ENCODE measurements at regions not wholly inside any gene's neighbourhood (a gene's known extent, or its start where the extent isn't known, plus 50 kb on each side); places are given as distances from the start of the nearest gene placed in this dataset.
"Not testable (repeated sequence)": the region's sequence is repeated elsewhere in the genome, so short reads cannot be mapped to it uniquely, and the experiment has no call there.

- no peaks in the 10 kb centered on the region for H3K27me3 ChIP-seq (ENCODE audit: control insufficient read depth, insufficient read depth, low read length, poor library complexity, severe bottlenecking)
- no peaks in the 10 kb centered on the region for H3K9me3 ChIP-seq (ENCODE audit: control insufficient read depth, low read length)
- no peaks in the 10 kb centered on the region for H3K36me3 ChIP-seq (ENCODE audit: control insufficient read depth, insufficient read depth, low read length)
- H3K4me1 ChIP-seq (ENCODE audit: control insufficient read depth, insufficient read depth, low read length), result no peaks in the 10 kb centered on the region
- H3K4me3 ChIP-seq (ENCODE audit: insufficient read depth, low read depth, low read length), result no peak overlapping the region
- H3K27ac ChIP-seq (ENCODE audit: insufficient read depth, low read depth, low read length, poor library complexity, severe bottlenecking), result no peak overlapping the region
These were observed 421.9 kb upstream of the DIPK2B start for GRCh38 chrX:45622538-45622937.

GRCh38 chrX:45622042-45622423 lies 421.4 kb upstream of the DIPK2B start:
- H3K36me3 ChIP-seq (ENCODE audit: control insufficient read depth, insufficient read depth, low read length), result no peaks in the 10 kb centered on the region
- H3K27me3 ChIP-seq (ENCODE audit: control insufficient read depth, insufficient read depth, low read length, poor library complexity, severe bottlenecking), result no peaks in the 10 kb centered on the region
- no peaks in the 10 kb centered on the region for H3K9me3 ChIP-seq (ENCODE audit: control insufficient read depth, low read length)
- WGBS, 2 experiments, result 89 to 100% methylated on average over 2 to 3 of the region's 3 CpGs
- H3K4me1 ChIP-seq (ENCODE audit: control insufficient read depth, insufficient read depth, low read length), result no peaks in the 10 kb centered on the region
- H3K4me3 ChIP-seq (ENCODE audit: insufficient read depth, low read depth, low read length), result no peak overlapping the region
- H3K27ac ChIP-seq (ENCODE audit: insufficient read depth, low read depth, low read length, poor library complexity, severe bottlenecking), result no peak overlapping the region

- Histone ChIP-seq H3K27ac (ENCODE audit: insufficient read depth, low read depth, low read length, poor library complexity, severe bottlenecking) (no peak overlapping the region), H3K4me1 (ENCODE audit: control insufficient read depth, insufficient read depth, low read length) (no peaks in the 10 kb centered on the region), H3K9me3 (ENCODE audit: control insufficient read depth, low read length) (no peaks in the 10 kb centered on the region), H3K27me3 (ENCODE audit: control insufficient read depth, insufficient read depth, low read length, poor library complexity, severe bottlenecking) (no peaks in the 10 kb centered on the region), H3K36me3 (ENCODE audit: control insufficient read depth, insufficient read depth, low read length) (no peaks in the 10 kb centered on the region), H3K4me3 (ENCODE audit: insufficient read depth, low read depth, low read length) (no peak overlapping the region)
- WGBS, 2 experiments, result 84 to 94% methylated on average over 6 to 7 of the region's 7 CpGs
These were observed 420.8 kb upstream of the DIPK2B start for GRCh38 chrX:45621376-45622041.

- Histone ChIP-seq H3K27me3 (ENCODE audit: control insufficient read depth, insufficient read depth, low read length, poor library complexity, severe bottlenecking) (no peaks in the 10 kb centered on the region), H3K36me3 (ENCODE audit: control insufficient read depth, insufficient read depth, low read length) (no peaks in the 10 kb centered on the region), H3K9me3 (ENCODE audit: control insufficient read depth, low read length) (no peaks in the 10 kb centered on the region), H3K4me3 (ENCODE audit: insufficient read depth, low read depth, low read length) (no peak overlapping the region), H3K4me1 (ENCODE audit: control insufficient read depth, insufficient read depth, low read length) (no peaks in the 10 kb centered on the region), H3K27ac (ENCODE audit: insufficient read depth, low read depth, low read length, poor library complexity, severe bottlenecking) (no peak overlapping the region)
- WGBS, 2 experiments, result 72 to 78% methylated on average over 1 to 2 of the region's 2 CpGs
These were observed 418.6 kb upstream of the DIPK2B start for GRCh38 chrX:45619290-45619689.

GRCh38 chrX:45615591-45615990 lies 414.9 kb upstream of the DIPK2B start:
- H3K36me3 ChIP-seq (ENCODE audit: control insufficient read depth, insufficient read depth, low read length); H3K9me3 ChIP-seq (ENCODE audit: control insufficient read depth, low read length); H3K27ac ChIP-seq (ENCODE audit: insufficient read depth, low read depth, low read length, poor library complexity, severe bottlenecking); H3K4me1 ChIP-seq (ENCODE audit: control insufficient read depth, insufficient read depth, low read length); H3K27me3 ChIP-seq (ENCODE audit: control insufficient read depth, insufficient read depth, low read length, poor library complexity, severe bottlenecking); H3K4me3 ChIP-seq (ENCODE audit: insufficient read depth, low read depth, low read length): not testable (repeated sequence)
- 95% methylated on average over 8 of the region's 8 CpGs for WGBS, 2 experiments

- no peak overlapping the region for H3K27ac ChIP-seq (ENCODE audit: insufficient read depth, low read depth, low read length, poor library complexity, severe bottlenecking)
- no peaks in the 10 kb centered on the region for H3K27me3 ChIP-seq (ENCODE audit: control insufficient read depth, insufficient read depth, low read length, poor library complexity, severe bottlenecking)
- H3K4me3 ChIP-seq (ENCODE audit: insufficient read depth, low read depth, low read length), result no peak overlapping the region
- 88 to 95% methylated on average over 2 of the region's 2 CpGs for WGBS, 2 experiments
- H3K9me3 ChIP-seq (ENCODE audit: control insufficient read depth, low read length), result no peaks in the 10 kb centered on the region
- H3K4me1 ChIP-seq (ENCODE audit: control insufficient read depth, insufficient read depth, low read length), result no peaks in the 10 kb centered on the region
- no peaks in the 10 kb centered on the region for H3K36me3 ChIP-seq (ENCODE audit: control insufficient read depth, insufficient read depth, low read length)
These were observed 414.2 kb upstream of the DIPK2B start for GRCh38 chrX:45614853-45615252.

GRCh38 chrX:45602151-45602550 lies 401.5 kb upstream of the DIPK2B start:
- no peaks in the 10 kb centered on the region for H3K9me3 ChIP-seq (ENCODE audit: control insufficient read depth, low read length)
- no peak overlapping the region for H3K27ac ChIP-seq (ENCODE audit: insufficient read depth, low read depth, low read length, poor library complexity, severe bottlenecking)
- 56 to 67% methylated on average over 1 of the region's 2 CpGs for WGBS, 2 experiments
- H3K27me3 ChIP-seq (ENCODE audit: control insufficient read depth, insufficient read depth, low read length, poor library complexity, severe bottlenecking), result no peaks in the 10 kb centered on the region
- no peaks in the 10 kb centered on the region for H3K4me1 ChIP-seq (ENCODE audit: control insufficient read depth, insufficient read depth, low read length)
- H3K36me3 ChIP-seq (ENCODE audit: control insufficient read depth, insufficient read depth, low read length), result no peaks in the 10 kb centered on the region
- no peak overlapping the region for H3K4me3 ChIP-seq (ENCODE audit: insufficient read depth, low read depth, low read length)

GRCh38 chrX:45601052-45601451 lies 400.4 kb upstream of the DIPK2B start:
- WGBS, 2 experiments, result 17 to 23% methylated on average over 5 of the region's 5 CpGs

GRCh38 chrX:45598861-45599260 lies 398.2 kb upstream of the DIPK2B start:
- 98 to 100% methylated on average over 2 to 3 of the region's 3 CpGs for WGBS, 2 experiments
- Histone ChIP-seq H3K27me3 (ENCODE audit: control insufficient read depth, insufficient read depth, low read length, poor library complexity, severe bottlenecking) (no peaks in the 10 kb centered on the region), H3K9me3 (ENCODE audit: control insufficient read depth, low read length) (no peaks in the 10 kb centered on the region), H3K36me3 (ENCODE audit: control insufficient read depth, insufficient read depth, low read length) (no peaks in the 10 kb centered on the region), H3K4me1 (ENCODE audit: control insufficient read depth, insufficient read depth, low read length) (no peaks in the 10 kb centered on the region), H3K4me3 (ENCODE audit: insufficient read depth, low read depth, low read length) (no peak overlapping the region), H3K27ac (ENCODE audit: insufficient read depth, low read depth, low read length, poor library complexity, severe bottlenecking) (no peak overlapping the region)

More at GRCh38 chrX:45601052-45601451, 400.4 kb upstream of the DIPK2B start:
- no peak overlapping the region for H3K4me3 ChIP-seq (ENCODE audit: insufficient read depth, low read depth, low read length)
- no peaks in the 10 kb centered on the region for H3K9me3 ChIP-seq (ENCODE audit: control insufficient read depth, low read length)
- no peaks in the 10 kb centered on the region for H3K4me1 ChIP-seq (ENCODE audit: control insufficient read depth, insufficient read depth, low read length)
- H3K36me3 ChIP-seq (ENCODE audit: control insufficient read depth, insufficient read depth, low read length), result no peaks in the 10 kb centered on the region
- H3K27ac ChIP-seq (ENCODE audit: insufficient read depth, low read depth, low read length, poor library complexity, severe bottlenecking), result no peak overlapping the region
- H3K27me3 ChIP-seq (ENCODE audit: control insufficient read depth, insufficient read depth, low read length, poor library complexity, severe bottlenecking), result no peaks in the 10 kb centered on the region

- H3K27ac ChIP-seq (ENCODE audit: insufficient read depth, low read depth, low read length, poor library complexity, severe bottlenecking), result no peak overlapping the region
- no peaks in the 10 kb centered on the region for H3K36me3 ChIP-seq (ENCODE audit: control insufficient read depth, insufficient read depth, low read length)
- H3K27me3 ChIP-seq (ENCODE audit: control insufficient read depth, insufficient read depth, low read length, poor library complexity, severe bottlenecking), result no peaks in the 10 kb centered on the region
- 80 to 89% methylated on average over 1 to 2 of the region's 2 CpGs for WGBS, 2 experiments
- no peaks in the 10 kb centered on the region for H3K4me1 ChIP-seq (ENCODE audit: control insufficient read depth, insufficient read depth, low read length)
- no peaks in the 10 kb centered on the region for H3K9me3 ChIP-seq (ENCODE audit: control insufficient read depth, low read length)
- H3K4me3 ChIP-seq (ENCODE audit: insufficient read depth, low read depth, low read length), result no peak overlapping the region
These were observed 395.6 kb upstream of the DIPK2B start for GRCh38 chrX:45596188-45596808.
